ENCODE measurements at regions not wholly inside any gene's neighbourhood (a gene's known extent, or its start where the extent isn't known, plus 50 kb on each side); places are given as distances from the start of the nearest gene placed in this dataset.

DNA sequence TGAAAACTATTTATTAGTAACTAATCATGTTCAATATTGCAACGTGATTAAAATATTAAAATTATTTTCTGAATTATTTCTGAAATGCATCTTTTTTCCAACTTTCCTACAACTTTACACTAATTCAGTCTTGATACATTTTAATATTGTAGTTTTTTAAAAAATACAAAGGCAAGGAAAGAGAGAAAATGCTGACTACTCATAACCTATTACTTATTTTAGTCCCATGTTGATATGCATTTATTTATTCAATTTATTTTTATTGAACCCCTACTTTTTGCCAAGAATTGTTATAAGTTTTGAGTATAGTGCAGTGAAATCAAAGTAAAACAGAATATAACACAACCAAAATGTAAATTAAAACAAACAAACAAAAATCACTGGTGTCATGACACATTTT lies 978.2 kb downstream of the CDH9 start:
- 71 to 81% methylated on average over 1 of the region's 1 CpG for WGBS, 2 donors (ENCODE audit: low coverage in 1 of 2)
- Histone ChIP-seq H3K9me3 (no peaks in the 10 kb centered on the region), H3K27ac (no peak overlapping the region), H3K4me3 (no peak overlapping the region), H3K36me3 (no peaks in the 10 kb centered on the region), H3K27me3 (no peaks in the 10 kb centered on the region), H3K4me1 (no peaks in the 10 kb centered on the region)
- ATAC-seq = no peak
- TF ChIP-seq, protein P1, sequence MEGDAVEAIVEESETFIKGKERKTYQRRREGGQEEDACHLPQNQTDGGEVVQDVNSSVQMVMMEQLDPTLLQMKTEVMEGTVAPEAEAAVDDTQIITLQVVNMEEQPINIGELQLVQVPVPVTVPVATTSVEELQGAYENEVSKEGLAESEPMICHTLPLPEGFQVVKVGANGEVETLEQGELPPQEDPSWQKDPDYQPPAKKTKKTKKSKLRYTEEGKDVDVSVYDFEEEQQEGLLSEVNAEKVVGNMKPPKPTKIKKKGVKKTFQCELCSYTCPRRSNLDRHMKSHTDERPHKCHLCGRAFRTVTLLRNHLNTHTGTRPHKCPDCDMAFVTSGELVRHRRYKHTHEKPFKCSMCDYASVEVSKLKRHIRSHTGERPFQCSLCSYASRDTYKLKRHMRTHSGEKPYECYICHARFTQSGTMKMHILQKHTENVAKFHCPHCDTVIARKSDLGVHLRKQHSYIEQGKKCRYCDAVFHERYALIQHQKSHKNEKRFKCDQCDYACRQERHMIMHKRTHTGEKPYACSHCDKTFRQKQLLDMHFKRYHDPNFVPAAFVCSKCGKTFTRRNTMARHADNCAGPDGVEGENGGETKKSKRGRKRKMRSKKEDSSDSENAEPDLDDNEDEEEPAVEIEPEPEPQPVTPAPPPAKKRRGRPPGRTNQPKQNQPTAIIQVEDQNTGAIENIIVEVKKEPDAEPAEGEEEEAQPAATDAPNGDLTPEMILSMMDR (IDR thresholded peaks at IDR 0.05) = no peak
- no peak for TF ChIP-seq POLR2A (IDR thresholded peaks at IDR 0.05)
- TF ChIP-seq EP300 (IDR thresholded peaks at IDR 0.05) = no peak
- no peak for TF ChIP-seq POLR2AphosphoS5 (IDR thresholded peaks at IDR 0.05)

DNA sequence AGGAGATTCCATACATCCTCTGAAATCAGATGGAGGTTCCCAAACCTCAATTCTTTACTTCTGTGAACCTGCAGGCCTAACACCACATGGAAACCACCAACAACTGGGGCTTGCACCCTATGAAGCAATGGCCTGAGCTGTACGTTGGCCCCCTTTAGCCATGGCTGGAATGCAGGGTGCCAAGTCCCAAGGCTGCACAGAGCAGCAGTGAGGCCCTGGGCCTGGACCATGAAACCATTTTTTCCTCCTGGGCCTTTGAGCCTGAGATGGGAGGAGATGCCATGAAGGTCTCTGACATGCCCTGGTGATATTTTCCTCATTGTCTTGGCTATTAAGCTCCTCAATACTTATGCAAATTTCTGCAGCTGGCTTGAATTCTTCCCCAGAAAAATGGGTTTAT lies 983.8 kb downstream of the CDH9 start:
- Histone ChIP-seq H3K9me3 (peaks cover 0 to 4% (median 0%) of the 10 kb centered on the region in 3 donors), H3K27me3 (no peaks in the 10 kb centered on the region), H3K4me1 (no peaks in the 10 kb centered on the region), H3K27ac (no peak overlapping the region), H3K36me3 (no peaks in the 10 kb centered on the region), H3K4me3 (no peak overlapping the region)
- ATAC-seq = no peak
- WGBS, 2 donors (ENCODE audit: low coverage in 1 of 2) = no CpG with 5 or more reads among the region's 1 CpG
- TF ChIP-seq EP300 (IDR thresholded peaks at IDR 0.05) = no peak
- no peak for TF ChIP-seq POLR2AphosphoS5 (IDR thresholded peaks at IDR 0.05)
- no peak for TF ChIP-seq POLR2A (IDR thresholded peaks at IDR 0.05)
- TF ChIP-seq, protein P1 (IDR thresholded peaks at IDR 0.05) = no peak

DNA sequence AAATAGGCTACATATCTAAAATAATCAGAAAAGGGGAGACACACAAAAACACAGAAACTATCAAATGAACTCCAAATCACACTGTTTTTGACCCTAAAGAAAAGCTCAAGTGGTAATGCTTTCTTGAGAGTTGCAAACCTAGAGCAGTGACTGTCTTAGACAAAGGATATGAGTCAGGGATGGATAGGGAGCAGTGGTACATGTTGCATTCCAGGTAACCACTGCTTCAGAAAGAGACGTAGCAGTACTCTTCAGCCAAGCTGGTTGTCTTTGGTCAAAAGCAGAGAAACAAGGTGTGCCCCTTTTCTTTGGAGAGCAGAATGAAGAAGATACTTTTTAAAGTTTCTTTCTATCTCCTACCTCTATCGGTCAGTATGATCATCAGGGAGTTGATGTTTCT lies 1003.6 kb downstream of the CDH9 start:
- ATAC-seq = no peak
- Histone ChIP-seq H3K4me1 (no peaks in the 10 kb centered on the region), H3K36me3 (no peaks in the 10 kb centered on the region), H3K27me3 (no peaks in the 10 kb centered on the region), H3K27ac (no peak overlapping the region), H3K4me3 (no peak overlapping the region), H3K9me3 (no peaks in the 10 kb centered on the region)
- WGBS, 2 donors (ENCODE audit: low coverage in 1 of 2) = 85 to 100% methylated on average over 1 to 2 of the region's 2 CpGs
- TF ChIP-seq POLR2AphosphoS5 (IDR thresholded peaks at IDR 0.05) (no peak), POLR2A (IDR thresholded peaks at IDR 0.05) (no peak), EP300 (IDR thresholded peaks at IDR 0.05) (no peak)
- TF ChIP-seq, protein P1 (IDR thresholded peaks at IDR 0.05) = no peak

DNA sequence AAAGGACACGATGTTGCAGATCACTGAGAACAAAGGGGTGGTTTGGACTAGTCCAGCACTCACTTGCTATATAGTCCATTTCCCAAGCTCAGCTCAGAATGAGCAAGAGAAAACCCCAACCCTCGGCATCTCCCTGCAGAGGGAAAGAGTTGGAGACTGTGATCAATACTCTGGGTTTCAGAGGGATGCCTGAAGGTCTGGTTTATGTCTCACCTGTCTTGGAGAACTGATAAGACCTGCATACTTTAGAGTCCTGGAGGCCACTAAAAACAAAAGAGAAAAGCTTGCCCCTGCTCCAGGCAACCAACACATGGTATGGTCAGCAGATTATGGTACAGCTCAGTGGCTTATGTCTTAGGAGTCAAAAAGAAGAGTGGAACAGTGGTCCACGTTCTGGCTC lies 1006.9 kb downstream of the CDH9 start:
- H3K27ac ChIP-seq = no peak overlapping the region
- no peaks in the 10 kb centered on the region for H3K27me3 ChIP-seq
- WGBS, 2 donors (ENCODE audit: low coverage in 1 of 2) = 30 to 72% methylated on average over 2 of the region's 3 CpGs
- H3K36me3 ChIP-seq = no peaks in the 10 kb centered on the region
- H3K9me3 ChIP-seq = no peaks in the 10 kb centered on the region
- no peak overlapping the region for H3K4me3 ChIP-seq
- H3K4me1 ChIP-seq = no peaks in the 10 kb centered on the region
- no peak for ATAC-seq
- TF ChIP-seq, protein P1 (IDR thresholded peaks at IDR 0.05) = no peak
- no peak for TF ChIP-seq EP300 (IDR thresholded peaks at IDR 0.05)
- TF ChIP-seq POLR2AphosphoS5 (IDR thresholded peaks at IDR 0.05) = no peak
- TF ChIP-seq POLR2A (IDR thresholded peaks at IDR 0.05) = no peak

DNA sequence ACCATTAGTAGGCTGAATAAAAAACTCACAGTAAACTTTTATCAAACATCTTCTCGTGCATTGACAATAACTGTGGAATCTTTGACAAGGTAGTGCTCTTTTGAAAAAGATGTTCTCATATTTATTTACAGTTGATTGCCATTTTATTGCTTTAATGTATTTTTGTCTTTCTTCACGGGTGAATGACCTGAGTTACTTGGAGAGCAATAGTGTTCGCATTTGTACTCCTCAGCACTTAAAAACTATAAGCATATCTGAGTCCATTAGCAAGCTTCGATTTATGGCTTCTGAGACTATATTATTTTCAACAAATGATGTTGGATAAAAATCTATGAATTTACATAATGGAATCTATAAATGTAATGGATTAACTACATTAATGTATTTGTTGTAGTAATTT lies 1012.3 kb downstream of the CDH9 start:
- WGBS, 2 donors (ENCODE audit: low coverage in 1 of 2) = 29 to 33% methylated on average over 4 of the region's 4 CpGs
- Histone ChIP-seq H3K36me3 (no peaks in the 10 kb centered on the region), H3K4me1 (no peaks in the 10 kb centered on the region), H3K9me3 (no peaks in the 10 kb centered on the region), H3K27me3 (no peaks in the 10 kb centered on the region), H3K27ac (no peak overlapping the region), H3K4me3 (no peak overlapping the region)
- no peak for ATAC-seq
- TF ChIP-seq EP300 (IDR thresholded peaks at IDR 0.05) (no peak), POLR2A (IDR thresholded peaks at IDR 0.05) (no peak), POLR2AphosphoS5 (IDR thresholded peaks at IDR 0.05) (no peak)
- TF ChIP-seq, protein P1 (IDR thresholded peaks at IDR 0.05) = no peak

Data from gastroesophageal sphincter (tissue), 4 donors.